Urinary bladder (tissue), 3 donors: ENCODE measurements at regions not wholly inside any gene's neighbourhood (a gene's known extent, or its start where the extent isn't known, plus 50 kb on each side); places are given as distances from the start of the nearest gene placed in this dataset.
A peak's percentile ranks its signal among the peaks of the same experiment; 100 is the strongest.

Experiments
- DNase-seq: peaks from one replicate; pipeline ENCODE4 v3.0.0-alpha.2; 2015; ENCODE audit errors: extremely low spot score
- H3K27ac ChIP-seq: one replicate; pipeline ENCODE4 v1.5.1; 2013; ENCODE audit warnings: low read depth, mild to moderate bottlenecking, moderate library complexity
- H3K36me3 ChIP-seq: one replicate; pipeline ENCODE4 v1.6.1; 2013; ENCODE audit warnings: mild to moderate bottlenecking, moderate library complexity; ENCODE audit not compliant: insufficient read depth
- H3K4me1 ChIP-seq: one replicate; pipeline ENCODE4 v1.6.1; 2013; ENCODE audit warnings: mild to moderate bottlenecking, moderate library complexity; ENCODE audit not compliant: insufficient read depth
- H3K4me3 ChIP-seq: one replicate; pipeline ENCODE4 v1.5.1; 2013; ENCODE audit warnings: low read depth, low read length
- WGBS: extraction: QIAGEN DNeasy Blood & Tissue Kit; methylation state at CpG from one replicate; pipeline ENCODE4 v1.1.7; 2013; 5-methylcytosine and 5-hydroxymethylcytosine counted together
- donor health status: healthy with polysubstance abuse.
- donor health status: healthy.

DNA sequence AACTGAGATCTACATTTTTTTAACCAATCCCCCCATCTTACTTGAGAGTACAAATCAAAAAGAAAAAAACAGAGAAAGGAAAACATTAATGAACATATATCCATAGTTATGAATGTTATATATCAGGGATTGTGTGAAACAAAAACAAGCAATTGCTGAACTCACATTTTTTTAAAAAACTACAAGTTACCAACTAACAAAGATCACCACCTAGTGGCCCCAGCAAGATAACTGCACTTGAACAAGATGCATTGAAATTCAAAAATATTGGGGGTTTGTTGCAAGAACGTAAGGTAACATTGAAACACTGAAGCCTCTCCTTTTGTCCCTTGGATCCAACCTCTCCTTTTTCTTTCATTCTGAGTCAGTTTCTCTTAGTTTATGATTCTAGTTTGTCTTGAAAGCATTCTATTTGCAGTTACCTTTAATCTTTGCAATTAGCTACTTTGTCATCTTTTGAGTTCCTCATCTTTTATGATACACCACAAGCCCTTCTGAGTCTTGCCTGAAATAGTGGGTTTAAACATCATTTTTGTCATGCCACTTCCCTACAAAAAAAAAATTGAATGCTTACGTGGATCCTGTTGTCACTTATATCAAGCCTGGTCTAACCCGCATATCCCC is 87.3 kb upstream of the TES start:
- no peak overlapping the region for H3K27ac ChIP-seq
- no peaks in the 10 kb centered on the region for H3K36me3 ChIP-seq
- H3K4me3 ChIP-seq = no peak overlapping the region
- no peaks in the 10 kb centered on the region for H3K4me1 ChIP-seq
- no peak for DNase-seq
- 55% methylated on average over 3 of the region's 3 CpGs for WGBS

DNA sequence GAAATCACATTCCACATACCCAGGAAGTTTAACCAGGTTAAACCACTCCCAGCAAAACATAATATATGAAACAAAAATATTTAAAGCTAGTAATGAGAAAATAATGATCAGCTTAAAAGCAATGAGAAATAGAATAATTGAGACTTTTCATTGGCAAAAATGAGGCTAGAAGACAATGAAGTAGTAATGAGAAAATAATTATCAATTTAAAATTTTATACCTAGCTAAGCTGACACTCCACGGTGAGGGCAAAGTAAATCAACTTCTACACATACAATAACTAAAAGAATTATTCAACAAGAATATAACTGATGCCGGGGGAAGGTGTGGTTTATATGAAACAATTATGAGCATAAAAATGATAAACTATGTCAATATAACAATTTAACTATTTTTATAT is 82.2 kb upstream of the TES start:
- Histone ChIP-seq H3K4me3 (no peak overlapping the region), H3K4me1 (no peaks in the 10 kb centered on the region), H3K36me3 (no peaks in the 10 kb centered on the region), H3K27ac (no peak overlapping the region)
- DNase-seq = no peak
- 98% methylated on average over 2 of the region's 2 CpGs for WGBS

DNA sequence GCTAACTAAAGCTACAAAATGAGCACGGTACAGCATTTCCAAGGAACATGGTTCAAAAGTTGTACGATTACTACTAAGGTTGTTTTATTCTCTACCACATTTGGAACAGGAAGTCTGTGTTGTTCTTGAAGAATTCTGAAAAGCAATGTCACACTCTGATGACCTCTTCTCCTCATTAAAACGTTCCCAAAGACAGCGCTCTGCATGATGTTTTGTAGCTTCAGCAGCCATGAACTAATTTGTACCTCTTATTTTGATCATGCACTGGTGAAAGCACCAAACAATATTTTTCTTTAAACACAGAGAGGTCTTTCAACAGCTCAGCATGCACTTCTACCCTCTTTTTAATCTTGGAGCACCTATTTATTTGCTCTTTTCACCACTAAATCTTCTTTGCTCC is 75.0 kb upstream of the TES start:
- 66% methylated on average over 4 of the region's 4 CpGs for WGBS
- DNase-seq = no peak
- no peaks in the 10 kb centered on the region for H3K36me3 ChIP-seq
- no peak overlapping the region for H3K4me3 ChIP-seq
- H3K27ac ChIP-seq = no peak overlapping the region
- H3K4me1 ChIP-seq = no peaks in the 10 kb centered on the region

DNA sequence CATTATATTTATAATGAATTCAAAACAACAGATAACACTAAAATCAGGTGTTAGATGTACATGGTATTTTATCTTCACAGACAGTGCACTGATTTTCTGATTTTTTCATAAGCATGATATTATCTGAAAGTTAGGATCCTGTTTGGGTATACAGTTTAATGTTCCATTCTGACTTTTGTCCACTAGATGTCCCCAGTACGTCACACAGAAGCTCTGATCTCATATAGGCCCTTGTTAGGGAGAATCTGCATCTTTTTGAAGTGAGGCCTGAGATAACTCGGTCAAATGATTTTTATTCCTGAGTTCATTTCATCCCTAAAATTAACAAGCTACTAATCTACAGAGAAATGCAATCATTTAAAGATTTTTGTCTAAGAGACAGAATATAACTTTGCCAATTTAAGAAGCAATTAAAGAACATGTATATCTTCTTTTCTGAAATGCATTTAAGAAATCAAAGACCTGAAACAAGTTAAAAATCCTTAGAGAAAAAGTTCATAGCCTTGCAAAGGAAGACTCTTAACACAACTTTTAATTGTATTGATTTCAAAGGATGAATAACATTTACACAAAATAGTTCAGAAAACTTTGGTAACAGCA is 72.0 kb upstream of the TES start:
- Histone ChIP-seq H3K4me3 (no peak overlapping the region), H3K27ac (no peak overlapping the region), H3K4me1 (no peaks in the 10 kb centered on the region), H3K36me3 (no peaks in the 10 kb centered on the region)
- DNase-seq = peak; percentile 55
- 12% methylated on average over 2 of the region's 2 CpGs for WGBS

DNA sequence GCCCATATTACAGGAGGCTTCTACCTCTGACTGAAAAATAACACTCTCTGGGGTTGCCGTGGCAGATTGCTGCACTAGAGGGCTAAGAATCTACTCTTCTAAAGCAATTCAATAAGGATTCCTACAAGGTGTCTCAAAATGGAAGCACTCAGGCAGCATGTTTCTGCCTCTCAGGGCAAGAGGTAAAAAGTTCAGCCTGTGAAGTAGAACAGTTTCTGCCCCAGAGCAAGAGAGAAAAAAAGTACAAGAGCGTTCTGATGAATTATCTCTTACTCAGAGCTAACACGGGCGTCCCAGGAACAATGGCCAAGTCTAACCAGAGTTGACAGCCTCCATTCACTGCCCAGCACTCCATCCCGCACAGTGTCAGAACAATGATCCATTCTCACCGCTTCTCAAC is 71.3 kb upstream of the TES start:
- Histone ChIP-seq H3K4me3 (no peak overlapping the region), H3K4me1 (no peaks in the 10 kb centered on the region), H3K36me3 (no peaks in the 10 kb centered on the region), H3K27ac (no peak overlapping the region)
- WGBS = 63% methylated on average over 6 of the region's 6 CpGs
- DNase-seq = no peak

DNA sequence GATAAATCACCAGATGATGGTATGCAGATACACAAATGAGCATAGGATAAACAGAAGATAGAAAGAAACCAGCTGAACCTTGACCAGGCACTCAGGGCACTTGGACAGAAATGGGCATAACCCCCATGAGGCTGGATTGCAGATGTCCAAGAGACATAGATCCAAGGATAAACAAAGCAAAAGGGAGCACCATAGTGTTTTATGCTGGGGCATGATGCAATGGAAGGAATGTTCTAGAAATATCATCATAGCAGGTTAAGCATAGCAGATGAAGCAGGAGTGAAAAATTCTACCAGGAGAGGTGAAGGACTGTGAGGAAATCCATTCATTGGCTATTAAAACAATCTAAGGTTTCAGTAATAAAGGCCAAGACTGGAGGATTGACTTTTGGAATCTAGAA is 70.5 kb upstream of the TES start:
- H3K4me3 ChIP-seq = no peak overlapping the region
- no peak overlapping the region for H3K27ac ChIP-seq
- no peaks in the 10 kb centered on the region for H3K36me3 ChIP-seq
- H3K4me1 ChIP-seq = no peaks in the 10 kb centered on the region
- DNase-seq = no peak

DNA sequence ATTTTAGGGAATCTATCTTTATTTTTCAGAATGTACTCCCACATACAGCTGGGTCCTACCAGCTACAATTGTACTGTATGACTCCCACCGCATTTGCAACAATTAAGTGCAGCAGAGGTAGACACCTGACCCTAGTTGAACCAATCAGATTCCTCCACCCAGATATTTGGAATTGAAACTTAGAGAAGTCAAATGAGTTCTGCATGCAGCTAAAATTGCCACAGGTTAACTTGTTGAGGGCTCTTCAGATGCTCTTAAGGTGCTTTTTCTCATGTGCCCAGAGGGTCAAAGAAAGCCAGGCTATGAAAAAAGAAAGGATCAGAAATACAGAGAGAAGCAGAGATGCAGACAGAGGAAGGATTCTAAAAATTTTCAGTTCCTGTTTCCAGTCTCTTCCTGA is 68.0 kb upstream of the TES start:
- H3K4me3 ChIP-seq = no peak overlapping the region
- 94% methylated on average over 1 of the region's 1 CpG for WGBS
- H3K36me3 ChIP-seq = no peaks in the 10 kb centered on the region
- no peak overlapping the region for H3K27ac ChIP-seq
- DNase-seq = no peak
- no peaks in the 10 kb centered on the region for H3K4me1 ChIP-seq

DNA sequence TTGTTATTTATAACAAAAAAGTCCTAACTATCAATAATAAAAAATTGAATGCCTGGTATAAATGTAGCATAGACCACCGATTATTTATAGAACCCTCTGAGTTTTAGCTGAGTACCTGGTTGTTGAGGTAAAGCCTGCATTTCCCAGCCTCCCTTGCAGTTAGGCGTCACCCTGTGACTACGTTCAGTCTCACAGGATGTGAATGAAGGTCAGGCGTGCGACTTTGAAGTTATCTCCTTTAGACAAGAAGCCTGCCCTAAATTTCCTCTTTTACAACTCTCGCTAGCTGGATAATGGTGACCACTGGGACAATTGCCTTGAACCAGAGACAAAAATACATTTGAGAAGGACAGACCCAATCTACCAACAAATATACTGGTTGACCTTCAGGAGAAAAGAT is 67.5 kb upstream of the TES start:
- H3K4me1 ChIP-seq = no peaks in the 10 kb centered on the region
- WGBS = 83% methylated on average over 6 of the region's 6 CpGs
- H3K4me3 ChIP-seq = no peak overlapping the region
- H3K36me3 ChIP-seq = no peaks in the 10 kb centered on the region
- no peak overlapping the region for H3K27ac ChIP-seq
- DNase-seq = no peak

DNA sequence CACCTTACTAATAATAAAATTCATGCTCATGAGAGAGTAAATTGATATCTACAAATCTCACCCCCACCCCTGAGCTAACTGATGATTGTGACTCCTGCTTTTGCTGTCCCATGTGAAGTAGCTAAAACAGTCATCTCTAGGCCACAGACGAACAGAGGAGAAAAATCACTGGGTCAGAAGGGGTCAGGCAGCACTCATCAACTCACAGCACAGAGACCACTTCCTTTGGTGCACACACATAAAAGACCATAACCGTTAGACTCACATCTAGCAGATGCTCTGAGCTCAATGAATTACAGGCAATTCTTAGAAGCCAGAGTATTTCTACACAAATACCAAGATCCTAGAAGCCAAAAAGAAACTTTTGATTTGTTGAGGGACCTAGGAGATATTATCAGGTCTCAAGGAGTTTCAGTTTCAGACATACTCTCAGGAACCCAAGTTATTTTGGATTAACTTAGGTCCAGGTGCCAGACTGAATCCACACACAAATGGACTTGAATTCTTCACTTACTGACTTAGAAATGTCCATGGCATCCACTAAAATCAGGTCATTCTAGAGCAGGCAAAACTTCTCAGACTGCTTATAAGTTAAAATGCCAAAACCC is 65.0 kb upstream of the TES start:
- DNase-seq = no peak
- Histone ChIP-seq H3K36me3 (no peaks in the 10 kb centered on the region), H3K4me3 (no peak overlapping the region), H3K27ac (no peak overlapping the region), H3K4me1 (no peaks in the 10 kb centered on the region)
- 49% methylated on average over 2 of the region's 2 CpGs for WGBS

DNA sequence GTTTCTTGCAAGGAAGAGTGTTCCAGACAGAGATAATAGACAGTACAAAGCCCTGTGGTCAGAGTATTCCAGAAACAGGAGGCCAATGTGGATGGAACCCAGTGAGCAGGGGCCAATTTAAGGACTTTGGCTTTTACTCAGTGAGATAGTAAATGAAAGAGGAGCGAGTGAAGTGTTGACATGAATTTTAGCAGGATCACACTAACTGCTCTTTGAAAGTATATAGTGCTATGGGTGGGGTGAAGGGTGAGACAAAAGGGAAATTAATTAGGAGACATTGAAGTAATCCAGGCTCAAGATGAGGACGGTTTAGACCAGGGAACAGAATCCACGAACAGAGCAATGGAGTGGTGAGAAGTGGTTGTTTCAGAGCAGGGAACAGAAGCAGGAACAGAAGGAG is 62.2 kb upstream of the TES start:
- no peak for DNase-seq
- WGBS = 71% methylated on average over 3 of the region's 3 CpGs
- no peaks in the 10 kb centered on the region for H3K4me1 ChIP-seq
- H3K4me3 ChIP-seq = no peak overlapping the region
- H3K27ac ChIP-seq = no peak overlapping the region
- no peaks in the 10 kb centered on the region for H3K36me3 ChIP-seq

DNA sequence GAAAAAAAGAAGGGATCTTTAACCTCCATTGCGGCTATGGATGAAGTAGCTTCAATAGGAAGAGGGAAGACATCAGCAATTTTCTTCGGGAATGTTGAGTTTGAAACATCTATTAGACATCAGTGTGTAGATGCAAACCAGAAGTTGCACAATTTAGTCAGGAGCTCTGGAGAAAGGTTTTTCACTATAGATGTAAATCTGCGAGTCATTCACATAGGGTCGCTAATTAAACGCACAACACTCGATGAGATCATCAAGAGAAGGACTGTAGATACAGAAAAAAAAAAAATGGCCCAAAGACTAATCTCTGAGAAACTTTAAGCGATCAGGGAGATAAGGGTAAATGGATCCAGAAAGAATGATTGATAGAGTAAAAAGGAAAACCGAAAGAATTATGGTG is 61.7 kb upstream of the TES start:
- Histone ChIP-seq H3K27ac (no peak overlapping the region), H3K36me3 (no peaks in the 10 kb centered on the region), H3K4me3 (no peak overlapping the region), H3K4me1 (no peaks in the 10 kb centered on the region)
- no peak for DNase-seq
- WGBS = 92% methylated on average over 8 of the region's 8 CpGs

DNA sequence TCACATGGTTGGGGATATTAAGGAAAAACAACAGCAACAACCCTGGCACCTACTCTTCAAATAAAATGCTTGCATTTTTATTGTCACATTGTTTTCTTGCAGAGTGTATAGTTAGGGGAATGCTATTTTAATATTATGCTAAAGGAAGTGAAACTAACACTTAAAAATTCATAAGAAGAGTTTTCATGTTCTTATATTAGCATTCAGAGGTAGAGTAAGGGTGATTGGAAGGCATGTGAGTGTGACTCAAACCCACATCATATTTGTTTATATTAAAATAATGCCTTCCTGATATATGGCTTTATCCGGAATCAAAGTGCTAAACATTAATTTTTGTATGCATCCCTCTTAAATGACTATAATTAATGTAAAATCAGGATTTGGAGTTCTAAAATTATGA is 59.8 kb upstream of the TES start:
- 70% methylated on average over 1 of the region's 1 CpG for WGBS
- DNase-seq = no peak
- no peaks in the 10 kb centered on the region for H3K36me3 ChIP-seq

DNA sequence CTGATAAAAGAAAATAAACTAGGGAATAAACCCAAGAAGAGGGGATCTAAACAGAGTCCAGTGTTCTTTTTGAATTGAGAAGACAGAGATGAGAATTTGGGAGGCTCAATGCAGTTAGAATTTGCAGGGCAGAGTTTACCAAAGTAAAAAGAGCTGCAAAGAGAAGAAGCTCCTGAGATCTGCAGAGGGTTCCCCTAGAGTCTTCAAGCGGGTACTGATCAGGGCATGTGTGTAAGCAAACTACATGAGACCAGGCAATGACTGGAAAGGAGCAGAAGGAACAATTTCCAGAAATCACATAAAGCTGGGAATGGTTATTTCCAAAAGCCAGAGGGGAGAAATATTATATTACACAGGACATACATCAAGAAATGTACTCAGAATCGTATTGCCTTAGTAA is 58.1 kb upstream of the TES start:
- over 99% methylated on average over 2 of the region's 2 CpGs for WGBS

More for the DNA sequence above, 59.8 kb upstream of the TES start:
- Histone ChIP-seq H3K4me1 (no peaks in the 10 kb centered on the region), H3K4me3 (no peak overlapping the region), H3K27ac (no peak overlapping the region)

DNA sequence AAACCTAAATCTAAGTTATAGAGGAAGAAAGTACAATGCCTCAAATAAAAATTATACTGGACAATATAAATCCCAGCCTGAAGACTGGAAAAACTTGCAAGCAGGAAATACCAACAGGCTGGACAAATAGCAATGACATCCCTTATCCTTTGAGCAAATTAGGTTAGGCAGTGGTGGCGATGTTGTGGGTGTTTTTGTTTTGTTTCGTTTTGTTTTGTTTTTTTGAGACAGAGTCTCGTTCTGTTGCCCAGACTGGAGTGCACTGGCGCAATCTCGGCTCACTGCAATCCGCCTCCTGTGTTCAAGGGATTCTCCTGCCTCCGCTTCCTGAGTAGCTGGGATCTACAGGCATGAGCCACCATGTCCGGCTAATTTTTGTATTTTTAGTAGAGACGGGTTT is 57.3 kb upstream of the TES start:
- WGBS = 92% methylated on average over 9 of the region's 9 CpGs
- Histone ChIP-seq H3K4me3 (no peak overlapping the region), H3K27ac (no peak overlapping the region), H3K36me3 (no peaks in the 10 kb centered on the region), H3K4me1 (no peaks in the 10 kb centered on the region)
- DNase-seq = no peak

More for the DNA sequence above, 58.1 kb upstream of the TES start:
- DNase-seq = no peak
- Histone ChIP-seq H3K36me3 (no peaks in the 10 kb centered on the region), H3K4me3 (no peak overlapping the region), H3K4me1 (no peaks in the 10 kb centered on the region), H3K27ac (no peak overlapping the region)
